Kasumi-1 (cell line): ENCODE measurements at regions not wholly inside any gene's neighbourhood (a gene's known extent, or its start where the extent isn't known, plus 50 kb on each side); places are given as distances from the start of the nearest gene placed in this dataset.

Experiments
- DNase-seq, 2 experiments: peaks; one replicate each; lab custom pipeline; 2025; lab: John Stamatoyannopoulos, UW

DNA sequence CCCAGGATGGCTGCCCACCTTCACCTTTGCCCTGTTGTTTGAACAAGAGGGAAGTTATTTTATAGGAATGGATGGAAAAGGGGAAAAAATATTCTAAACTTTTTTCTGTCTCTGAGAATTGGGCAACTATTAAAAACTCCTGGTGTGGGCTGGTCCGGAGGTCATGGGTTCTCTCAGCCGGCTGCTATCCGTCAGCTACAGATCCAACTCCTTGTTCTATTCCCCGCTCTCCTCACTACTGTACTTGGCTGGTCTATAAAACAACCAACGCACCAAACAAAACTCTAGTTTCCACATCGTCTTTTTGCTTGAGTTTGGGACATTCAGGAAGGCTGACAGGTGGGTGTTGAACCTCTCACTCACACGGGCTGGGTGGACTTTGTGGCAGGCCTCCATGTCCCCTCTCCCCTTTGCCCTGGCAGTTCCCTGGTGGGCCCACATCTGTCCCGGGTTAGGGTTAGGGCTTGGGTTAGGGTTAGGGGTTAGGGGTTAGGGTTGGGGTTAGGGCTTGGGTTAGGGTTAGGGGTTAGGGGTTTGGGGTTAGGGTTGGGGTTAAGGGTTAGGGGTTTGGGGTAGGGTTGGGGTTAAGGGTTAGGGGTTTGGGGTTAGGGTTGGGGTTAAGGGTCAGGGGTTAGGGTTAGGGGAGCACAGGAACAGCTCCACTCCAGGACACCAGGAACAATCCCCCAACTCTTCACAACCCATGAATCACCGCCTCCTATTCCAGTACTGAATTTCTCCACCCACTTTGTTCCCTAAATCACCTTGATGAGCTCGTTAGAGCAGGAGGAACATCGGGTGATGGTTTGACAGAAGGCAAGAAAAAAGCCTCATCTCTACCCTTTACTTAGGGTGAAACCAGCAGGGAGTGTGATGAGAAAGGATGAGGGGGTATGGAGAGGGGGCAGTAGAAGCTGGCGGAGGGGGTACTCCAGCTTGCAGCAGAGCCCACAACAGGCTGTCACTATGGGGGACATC, 302.1 kb upstream of the IRX4 start:
- DNase-seq = no peak

DNA sequence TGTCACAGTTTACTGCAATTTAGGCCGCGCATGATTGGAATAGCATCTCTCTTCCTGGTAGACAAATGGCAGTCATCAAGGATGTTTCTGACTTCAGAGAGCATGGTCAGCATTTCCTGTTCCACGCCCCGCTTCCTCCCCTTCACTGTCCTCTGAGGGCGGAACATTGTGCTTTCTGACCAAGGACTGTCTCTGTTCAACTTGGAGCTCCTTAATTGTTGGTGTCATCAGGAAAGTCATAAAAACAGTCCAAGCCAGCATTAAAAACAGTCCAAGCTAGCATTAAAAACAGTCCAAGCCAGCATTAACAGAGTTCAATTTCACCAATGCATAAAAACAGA, 301.3 kb upstream of the IRX4 start:
- no peak for DNase-seq

DNA sequence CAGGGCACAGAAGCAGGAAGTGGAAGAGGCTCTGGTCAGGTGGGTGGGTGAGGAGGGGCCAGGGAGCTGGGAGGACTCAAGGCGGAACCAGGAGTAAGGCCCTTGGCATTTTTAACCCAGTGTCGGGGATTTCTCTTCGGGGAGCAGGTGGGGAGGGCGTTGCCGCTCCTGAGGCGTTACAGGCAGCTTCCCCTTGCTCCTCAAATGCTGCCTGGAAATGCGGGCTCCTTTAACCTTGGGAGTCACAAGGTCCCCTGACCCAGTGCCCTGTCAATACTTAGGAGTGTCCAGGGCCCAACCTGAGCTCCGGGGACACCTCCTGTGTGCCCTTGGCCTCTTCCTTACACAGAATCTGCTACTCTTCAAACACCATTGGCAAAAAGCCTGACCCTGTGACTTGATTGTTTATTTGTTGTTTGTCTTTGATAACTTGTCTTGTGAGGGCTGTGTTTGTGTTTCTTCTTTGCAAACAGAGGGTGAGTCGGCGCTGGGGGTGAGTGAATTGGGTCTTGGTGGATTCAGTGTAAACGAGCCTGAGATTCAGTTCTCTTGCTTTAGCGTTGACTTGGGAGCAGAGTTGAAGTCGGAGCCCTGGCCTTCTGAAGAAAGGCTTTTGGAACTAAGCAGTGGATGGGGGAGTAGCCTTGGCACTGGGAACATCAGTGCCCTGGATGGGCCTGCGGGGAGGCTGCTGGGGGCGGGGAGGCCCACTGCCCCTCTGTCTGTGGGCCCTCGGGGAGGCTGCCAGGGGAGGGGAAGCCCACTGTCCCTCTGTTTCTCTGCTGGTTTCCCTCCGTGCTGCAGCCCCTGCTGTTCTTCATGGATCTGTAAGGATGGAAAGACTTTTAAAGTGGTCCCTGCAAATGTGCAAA, 300.7 kb upstream of the IRX4 start:
- no peak for DNase-seq

DNA sequence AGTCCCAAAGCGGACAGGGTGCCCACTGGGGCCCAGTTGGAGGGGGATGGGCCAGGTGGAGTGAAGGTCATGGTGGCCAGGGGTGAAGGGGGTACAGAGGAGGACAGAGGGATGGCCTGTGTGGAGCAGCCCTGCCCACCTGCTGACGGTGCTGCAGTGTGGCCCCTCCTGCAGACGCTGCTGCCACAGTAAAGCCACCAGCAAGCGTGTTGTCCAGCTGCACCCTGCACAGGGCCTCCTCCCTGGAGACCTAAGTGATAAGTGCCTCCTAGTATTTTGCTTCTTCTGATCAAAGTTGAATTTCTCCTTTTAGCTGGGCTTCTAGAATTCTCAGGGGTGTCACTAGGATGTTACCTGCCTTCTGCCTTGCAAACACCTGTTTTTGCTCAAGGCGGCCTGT, 299.3 kb upstream of the IRX4 start:
- no peak for DNase-seq

DNA sequence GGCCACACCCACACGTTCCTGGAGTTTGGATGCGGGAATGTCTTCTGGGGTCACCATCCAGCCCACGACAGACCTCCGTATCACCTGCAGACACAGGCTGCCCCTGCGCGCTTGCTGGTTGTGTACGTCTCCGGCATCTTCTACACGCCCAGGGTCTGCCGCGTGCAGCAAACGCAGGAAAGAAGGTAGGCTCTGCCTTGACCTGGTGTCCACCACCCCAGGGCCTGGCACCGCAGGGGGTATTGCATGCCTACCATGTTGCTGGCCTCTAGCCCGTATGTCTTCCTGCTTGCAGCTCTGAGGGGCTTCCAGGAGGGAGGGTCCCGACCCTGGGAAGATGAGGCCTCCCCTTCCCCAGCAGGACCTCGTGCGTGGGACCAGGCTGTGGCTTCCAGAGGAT, 298.8 kb upstream of the IRX4 start:
- DNase-seq = no peak

DNA sequence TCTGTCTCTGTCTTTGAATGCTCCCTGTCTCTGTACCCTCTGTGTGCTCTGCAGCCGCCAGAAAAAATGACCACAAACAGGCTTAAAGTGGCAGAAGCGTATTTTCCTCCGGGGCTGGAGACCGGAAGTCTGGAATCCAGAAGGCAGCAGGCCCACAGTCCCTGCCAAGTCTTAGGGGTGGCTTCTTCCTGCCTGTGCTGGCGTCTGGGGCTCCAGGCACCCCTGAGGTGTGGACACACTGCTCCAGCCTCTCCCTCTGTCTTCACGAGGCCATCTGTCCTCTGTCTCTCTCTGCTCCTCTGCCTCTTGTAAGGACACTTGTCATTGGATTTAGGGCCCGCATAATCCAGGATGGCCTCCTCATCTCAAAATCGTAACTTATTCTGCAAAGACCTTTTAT, 298.4 kb upstream of the IRX4 start:
- no peak for DNase-seq

DNA sequence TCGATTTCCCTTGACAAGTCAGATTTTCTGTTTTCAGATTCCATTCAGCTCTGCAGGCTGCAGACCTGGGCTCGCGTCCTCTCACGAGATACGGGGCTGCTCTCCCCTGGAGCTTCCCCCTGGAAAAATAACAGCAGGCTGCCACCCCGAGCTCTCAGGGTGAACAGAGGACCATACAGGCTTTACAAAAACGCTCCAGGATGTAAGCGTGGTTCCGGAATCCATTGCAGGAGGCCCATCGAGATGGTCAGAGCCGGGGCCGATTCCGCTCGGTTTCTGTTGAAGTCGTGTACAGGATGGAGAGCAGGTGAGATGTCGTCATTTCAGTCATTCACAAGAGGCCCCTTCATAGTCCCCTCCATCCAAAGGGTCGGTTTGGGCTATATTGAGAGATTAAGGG, 297.7 kb upstream of the IRX4 start:
- DNase-seq = no peak

DNA sequence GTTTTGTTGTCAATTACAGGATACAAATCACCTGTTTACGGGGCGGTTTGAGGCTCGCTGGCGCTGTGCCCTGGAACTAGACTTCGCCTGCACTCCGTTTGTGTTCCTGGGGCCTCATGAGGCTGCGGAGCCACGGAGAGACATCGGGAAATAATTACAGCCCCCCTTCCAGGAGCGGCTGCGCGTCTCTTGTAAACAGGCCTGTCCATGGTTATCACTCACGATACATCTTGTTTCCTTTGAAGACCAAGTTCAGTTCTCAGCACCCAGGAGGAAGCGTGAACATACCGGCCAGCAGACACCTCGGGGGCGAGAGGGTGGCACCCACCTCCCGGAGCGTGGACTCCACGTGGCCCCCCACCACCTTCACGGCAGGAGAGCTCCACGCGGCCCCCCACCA, 297.1 kb upstream of the IRX4 start:
- no peak for DNase-seq

DNA sequence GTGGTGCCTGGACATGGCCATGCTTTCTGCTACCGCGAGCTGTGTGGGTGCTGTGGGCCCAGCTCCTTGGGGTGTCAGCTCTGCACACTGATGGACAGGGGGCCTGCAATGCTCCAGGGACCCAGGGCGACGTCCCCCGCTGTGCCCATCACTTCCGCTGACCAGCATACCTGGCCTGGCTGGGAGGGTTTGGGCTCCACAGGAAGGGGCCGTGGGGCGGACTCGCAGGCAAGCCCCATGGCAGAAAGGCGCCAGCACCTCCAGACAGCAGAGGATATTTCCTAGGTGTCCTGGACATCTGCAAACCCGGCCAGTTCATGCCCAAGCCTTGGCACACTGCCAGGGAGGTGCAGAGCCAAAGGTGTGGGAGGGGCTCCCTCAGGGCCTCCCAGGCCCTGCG, 295.8 kb upstream of the IRX4 start:
- DNase-seq = no peak

DNA sequence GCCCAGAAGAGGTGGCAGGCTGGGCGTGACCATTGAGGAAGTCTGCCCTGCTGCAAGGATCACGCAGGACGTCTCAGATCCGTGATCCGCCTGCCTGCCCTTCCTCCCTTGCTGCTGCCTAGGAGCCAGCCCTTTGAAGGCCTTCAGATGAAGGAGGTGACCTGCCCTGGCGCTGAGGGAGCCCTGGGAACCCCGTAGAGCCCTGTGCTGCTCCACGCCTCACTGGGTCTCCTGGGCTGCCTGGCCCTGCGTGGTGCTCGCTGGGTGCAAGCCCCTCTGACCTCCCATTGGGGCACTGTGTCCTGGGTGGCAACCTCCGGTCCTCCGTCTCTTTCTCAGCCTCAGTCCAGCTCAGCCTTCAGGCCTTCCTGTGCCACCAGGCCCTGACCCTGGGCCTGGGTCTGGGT, 295.3 kb upstream of the IRX4 start:
- no peak for DNase-seq

DNA sequence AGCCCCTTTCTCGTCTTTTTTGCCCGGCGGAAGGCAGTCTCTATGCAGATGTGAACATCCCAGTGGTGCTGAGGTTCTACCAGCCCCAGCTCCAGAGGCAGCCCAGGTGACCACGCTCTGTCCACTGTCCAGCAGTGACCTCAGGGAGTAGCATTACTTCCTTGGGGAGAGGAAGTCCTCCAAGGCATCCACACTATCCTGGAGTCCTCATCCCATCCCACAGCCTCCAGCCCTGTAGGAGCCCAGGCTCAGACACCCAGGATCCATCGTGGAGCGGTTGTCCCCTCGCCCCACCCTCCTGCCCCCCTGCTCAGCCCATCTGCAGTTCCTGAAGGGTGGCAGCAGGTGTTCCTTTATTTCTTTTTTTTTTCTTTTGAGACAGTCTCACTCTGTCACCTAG, 294.5 kb upstream of the IRX4 start:
- DNase-seq = no peak

DNA sequence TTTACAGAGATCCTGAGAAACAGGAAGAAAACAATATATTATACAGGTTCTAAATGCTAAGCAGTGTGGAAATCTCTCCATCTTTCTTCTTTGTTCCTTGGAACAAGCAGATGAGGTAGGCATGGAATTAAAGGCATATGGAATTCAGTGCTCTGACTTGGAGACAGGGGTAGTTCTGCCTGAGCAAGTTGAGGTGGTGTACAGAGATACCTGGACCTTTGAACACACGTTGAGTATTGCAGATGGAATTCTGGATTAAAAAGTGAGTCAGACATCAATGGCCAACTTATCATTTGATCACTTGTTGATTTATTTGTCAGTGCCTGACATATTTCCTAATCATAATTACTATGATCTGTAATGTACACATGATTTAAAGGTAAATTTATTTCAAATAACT, 293.9 kb upstream of the IRX4 start:
- DNase-seq = no peak

DNA sequence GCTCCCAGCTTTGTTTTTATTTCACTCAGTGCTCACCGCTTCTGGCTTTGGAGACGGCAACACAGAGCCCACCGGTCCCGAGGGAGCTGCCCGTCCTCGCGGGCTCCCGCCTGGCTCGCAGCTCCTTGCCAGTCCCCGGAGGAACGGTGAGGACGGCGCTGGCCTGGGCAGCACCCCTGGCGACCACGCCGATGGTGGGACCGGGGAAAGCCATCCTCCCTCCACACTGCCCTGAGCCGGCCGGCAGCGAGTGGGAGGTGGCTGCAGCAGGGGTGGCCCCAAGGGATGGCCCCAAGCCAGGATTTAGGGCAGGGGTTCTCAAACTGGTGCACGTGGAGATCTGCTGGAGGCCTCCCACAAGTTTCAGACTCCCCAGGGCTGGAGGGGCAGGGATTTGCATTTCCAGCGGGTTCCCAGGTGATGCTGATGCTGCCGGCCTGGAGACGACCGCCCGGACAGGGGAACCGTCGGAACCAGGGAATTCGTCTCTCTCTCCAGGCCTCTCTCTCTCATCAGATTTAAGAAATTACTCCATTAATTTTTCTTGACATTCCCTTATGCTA, 293.2 kb upstream of the IRX4 start:
- no peak for DNase-seq

DNA sequence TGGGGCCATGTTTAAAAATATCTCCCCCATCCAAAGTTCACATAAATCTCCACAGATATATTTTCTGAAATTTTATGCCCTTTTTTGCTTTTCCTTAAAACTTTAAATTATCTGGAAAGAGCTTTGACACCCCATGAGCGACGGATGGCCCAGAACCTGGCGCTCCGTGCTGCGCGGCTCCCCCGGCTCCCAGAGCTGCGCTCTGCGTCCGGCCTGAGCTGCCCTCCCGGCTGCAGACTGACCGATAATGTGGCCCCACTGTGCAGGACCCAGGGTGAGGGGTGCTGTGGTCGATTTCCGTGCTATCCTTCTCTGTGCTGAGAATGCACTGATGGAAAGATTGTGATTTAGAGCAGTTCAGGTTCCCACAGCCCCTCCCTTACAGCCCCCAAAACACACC, 292.3 kb upstream of the IRX4 start:
- DNase-seq = no peak

DNA sequence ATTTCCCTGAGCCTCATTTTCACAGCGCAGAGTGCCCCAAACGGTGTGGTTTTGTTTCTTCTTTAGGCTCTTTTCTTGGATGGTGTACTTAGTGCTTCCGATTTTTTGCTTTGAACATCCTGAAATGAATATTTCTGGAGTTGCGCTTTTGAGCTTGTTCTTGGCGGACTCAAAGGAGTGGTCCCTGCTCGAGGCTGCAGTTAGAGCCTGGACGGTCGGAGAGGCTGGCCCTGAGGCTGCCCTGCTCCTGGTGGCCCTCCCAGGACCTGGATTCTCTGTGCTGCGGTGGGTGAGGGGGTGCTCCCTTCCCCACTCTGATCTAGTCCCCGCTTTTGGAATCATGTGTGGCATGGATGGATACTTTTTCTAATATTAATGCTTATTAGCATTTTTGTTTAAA, 291.8 kb upstream of the IRX4 start:
- DNase-seq = no peak

DNA sequence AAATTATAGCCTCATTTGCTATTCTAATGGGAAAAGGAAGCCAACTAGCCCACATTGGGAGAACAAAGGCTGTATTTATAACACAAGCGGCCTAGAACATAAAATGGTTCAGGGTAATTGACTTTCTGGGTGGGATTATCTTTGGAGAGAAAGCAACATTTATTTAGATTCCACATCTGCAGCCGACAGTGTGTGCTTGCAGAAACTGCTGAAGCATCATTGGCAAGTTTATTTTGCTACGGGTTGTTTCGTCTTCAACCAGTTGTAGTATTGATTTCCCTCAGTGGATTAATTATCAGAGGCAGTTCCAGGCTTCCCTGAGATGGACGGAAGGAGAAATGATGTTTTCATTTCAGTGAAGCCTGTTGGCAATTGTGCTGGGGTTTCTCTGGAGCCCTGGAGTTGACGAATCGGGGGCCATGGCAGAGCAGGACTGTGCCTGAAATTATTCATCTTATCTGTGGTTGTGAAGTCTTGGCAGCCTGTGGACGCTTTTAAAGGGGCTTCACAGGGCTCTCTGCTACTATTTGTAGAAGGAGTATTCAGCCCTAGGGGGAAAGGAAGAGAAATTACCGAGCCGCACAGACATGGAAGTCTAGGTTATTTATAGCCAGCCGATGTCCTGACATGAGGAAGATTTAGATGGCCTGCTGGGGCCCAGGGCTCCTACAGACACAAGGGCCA, 290.6 kb upstream of the IRX4 start:
- no peak for DNase-seq

DNA sequence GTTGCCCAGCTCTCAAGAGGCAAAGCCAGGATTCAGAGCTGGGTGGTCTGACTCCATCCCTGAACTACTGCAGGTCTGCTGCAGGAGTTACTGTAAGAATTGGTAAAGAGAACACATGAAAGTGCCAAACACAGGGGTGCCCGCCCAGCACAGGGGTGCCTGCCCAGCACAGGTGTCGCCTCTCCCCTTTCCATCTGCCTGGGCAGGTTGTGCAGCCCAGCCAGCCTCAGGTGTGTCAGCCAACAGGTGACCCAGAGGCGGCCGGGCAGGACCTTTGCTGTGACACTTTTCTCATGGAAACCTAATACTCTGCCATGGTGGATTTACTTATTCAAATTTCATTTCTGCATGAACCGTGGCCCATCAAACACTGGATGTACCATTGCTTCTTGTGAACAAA, 289.7 kb upstream of the IRX4 start:
- no peak for DNase-seq

DNA sequence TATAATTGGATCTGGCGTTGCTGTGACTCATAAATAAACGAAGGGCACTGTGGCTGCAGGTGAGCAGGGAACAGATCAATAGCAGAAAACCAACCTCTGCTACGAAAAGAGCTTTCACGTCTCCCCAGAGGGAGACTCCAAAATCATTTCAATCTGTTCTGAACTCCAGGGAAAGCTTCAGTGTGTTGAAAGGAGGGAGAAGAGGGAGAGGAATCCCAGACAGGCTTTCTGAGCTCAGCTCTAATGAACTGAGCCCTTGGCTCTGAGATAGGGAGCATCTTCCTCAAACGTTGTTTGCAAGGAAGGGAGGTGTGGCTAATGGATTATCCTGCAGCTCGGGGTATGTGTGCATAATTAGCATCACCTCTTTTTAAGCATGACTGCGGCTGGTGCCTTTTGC, 288.0 kb upstream of the IRX4 start:
- no peak for DNase-seq

DNA sequence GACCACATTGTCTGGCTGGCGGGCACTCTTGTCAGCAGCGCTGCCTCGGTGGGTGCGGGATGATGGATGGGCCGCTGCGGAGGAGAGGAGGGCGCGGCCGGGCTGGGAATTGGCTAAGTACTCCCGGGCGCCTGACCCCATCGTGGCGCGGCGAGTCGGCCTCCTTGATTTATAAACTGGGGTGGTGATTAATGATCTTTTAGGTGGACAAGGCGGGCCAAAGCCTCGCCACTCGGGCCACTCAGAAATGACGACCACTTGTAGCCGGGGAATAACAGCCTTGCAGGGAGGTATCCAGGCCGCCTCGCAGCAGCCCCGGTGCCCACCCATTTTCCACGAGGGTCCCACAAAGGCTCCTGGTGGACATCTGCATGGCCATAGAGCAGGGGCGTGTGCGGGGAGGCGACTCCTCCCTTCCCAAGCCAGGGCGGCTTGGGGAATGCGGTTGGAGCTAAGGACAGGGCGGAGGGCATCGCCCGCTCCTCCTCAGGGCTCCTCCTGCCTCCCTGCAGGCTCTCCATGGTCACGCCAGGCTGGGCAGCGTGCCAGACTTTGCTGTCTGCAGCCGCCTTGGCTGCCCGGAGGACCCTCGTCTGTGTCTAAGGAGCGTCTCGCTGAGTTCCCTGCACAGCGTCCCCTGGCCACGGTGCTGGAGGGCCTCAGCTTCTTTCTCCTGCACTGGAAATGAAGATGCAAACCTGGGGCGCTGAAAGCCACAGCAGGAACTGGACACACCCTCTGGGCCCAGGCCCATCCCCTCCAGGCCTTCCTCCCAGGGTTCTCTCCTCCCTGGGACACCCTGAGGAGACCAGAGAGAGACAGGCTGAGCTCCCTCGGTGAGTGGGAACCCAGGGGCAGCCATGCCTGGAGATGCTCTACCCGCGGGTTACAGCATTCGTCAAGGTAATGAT, 287.4 kb upstream of the IRX4 start:
- no peak for DNase-seq

DNA sequence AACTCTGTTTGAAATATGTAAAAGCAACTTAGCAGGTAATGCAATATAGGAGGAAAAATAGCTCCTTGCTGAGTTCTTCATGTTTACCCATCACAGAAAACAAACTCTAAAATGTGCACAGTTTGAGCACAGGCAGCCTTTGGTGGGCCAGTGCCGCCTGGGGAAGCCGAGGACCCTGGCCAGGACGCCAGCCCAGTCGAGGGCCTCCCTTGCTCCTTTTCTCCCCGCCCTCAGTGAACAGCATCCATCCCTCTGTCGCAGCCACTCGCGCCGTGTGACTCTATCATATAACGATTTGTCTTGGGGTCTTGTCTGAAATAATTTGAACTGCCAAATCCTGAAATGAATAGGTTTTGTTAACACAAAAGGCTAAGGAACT, 286.7 kb upstream of the IRX4 start:
- DNase-seq = no peak
